ENCODE measurements at regions not wholly inside any gene's neighbourhood (a gene's known extent, or its start where the extent isn't known, plus 50 kb on each side); places are given as distances from the start of the nearest gene placed in this dataset.

DNA sequence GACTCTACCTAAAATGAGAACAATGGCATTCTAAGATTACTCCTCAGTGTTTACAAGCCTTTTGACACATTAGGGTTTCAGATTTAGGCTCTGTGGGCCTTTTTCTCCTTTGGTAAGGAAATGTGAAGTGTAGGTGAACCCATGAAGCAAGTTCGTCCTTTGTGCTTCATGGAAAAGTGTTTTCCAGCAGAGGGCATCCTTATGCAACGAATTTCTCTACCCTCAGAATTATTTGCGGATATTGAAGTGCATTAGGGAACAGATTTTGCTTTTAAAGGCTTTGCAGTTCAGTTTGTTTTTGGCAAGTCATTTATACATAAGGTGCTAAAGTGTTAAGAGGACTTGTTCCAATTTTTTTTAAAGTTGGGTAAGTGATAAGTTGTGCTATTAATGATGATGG, 55.7 kb upstream of the FERMT1 start:
- DNase-seq = peak; percentile 73

- DNase-seq = no peak
Observed at GRCh38 chr20:6173481-6173880, 50.7 kb upstream of the FERMT1 start.
